ENCODE measurements at regions not wholly inside any gene's neighbourhood (a gene's known extent, or its start where the extent isn't known, plus 50 kb on each side); places are given as distances from the start of the nearest gene placed in this dataset.

DNA sequence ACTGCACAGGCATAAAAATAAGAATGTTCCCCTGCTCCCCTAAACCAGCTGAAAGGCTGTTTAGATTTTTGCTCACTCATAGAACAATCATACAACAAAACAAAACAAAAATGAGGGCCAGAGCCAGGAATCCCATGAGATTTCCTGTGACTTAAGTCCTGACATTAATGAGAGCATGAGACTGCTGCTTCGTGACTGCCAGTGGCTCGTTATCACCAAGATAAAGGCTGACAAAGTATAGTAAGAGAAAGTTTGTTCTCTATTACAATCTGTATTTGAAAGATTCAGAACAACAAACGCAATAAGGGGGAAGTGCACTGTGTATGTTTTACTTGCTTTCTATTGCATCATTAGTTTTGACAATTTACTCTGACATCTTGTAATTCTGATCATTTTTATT, 837.1 kb upstream of the C9orf72 start (continued):
- TF ChIP-seq, protein P1, sequence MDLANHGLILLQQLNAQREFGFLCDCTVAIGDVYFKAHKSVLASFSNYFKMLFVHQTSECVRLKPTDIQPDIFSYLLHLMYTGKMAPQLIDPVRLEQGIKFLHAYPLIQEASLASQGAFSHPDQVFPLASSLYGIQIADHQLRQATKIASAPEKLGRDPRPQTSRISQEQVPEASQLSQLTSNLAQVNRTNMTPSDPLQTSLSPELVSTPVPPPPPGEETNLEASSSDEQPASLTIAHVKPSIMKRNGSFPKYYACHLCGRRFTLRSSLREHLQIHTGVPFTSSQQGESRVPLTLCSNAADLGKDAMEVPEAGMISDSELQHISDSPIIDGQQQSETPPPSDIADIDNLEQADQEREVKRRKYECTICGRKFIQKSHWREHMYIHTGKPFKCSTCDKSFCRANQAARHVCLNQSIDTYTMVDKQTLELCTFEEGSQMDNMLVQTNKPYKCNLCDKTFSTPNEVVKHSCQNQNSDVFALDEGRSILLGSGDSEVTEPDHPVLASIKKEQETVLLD (IDR thresholded peaks at IDR 0.05), result no peak
- TF ChIP-seq ZNF239 (CRISPR knock-in tag; IDR thresholded peaks at IDR 0.05), result no peak
- no peak for TF ChIP-seq PHB2 (IDR thresholded peaks at IDR 0.05; ENCODE audit: low read depth)
- no peak for TF ChIP-seq SAP30 (IDR thresholded peaks at IDR 0.05; ENCODE audit: borderline replicate concordance, insufficient read depth, low read depth, low read length, poor library complexity, severe bottlenecking)
- TF ChIP-seq GATA2 (CRISPR knock-in tag; IDR thresholded peaks at IDR 0.05), result no peak
- no peak for TF ChIP-seq ZNF561 (CRISPR knock-in tag; conservative IDR thresholded peaks at IDR 0.05)
- TF ChIP-seq SMARCC2 (IDR thresholded peaks at IDR 0.05; ENCODE audit: low read depth), result no peak
- TF ChIP-seq, protein P2, sequence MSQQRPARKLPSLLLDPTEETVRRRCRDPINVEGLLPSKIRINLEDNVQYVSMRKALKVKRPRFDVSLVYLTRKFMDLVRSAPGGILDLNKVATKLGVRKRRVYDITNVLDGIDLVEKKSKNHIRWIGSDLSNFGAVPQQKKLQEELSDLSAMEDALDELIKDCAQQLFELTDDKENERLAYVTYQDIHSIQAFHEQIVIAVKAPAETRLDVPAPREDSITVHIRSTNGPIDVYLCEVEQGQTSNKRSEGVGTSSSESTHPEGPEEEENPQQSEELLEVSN (IDR thresholded peaks at IDR 0.05; ENCODE audit: borderline replicate concordance in 1 of 2, extremely low read depth in 1 of 2, insufficient read depth in 1 of 2, insufficient read length in 1 of 2, low read depth in 1 of 2, low read length in 1 of 2, poor library complexity in 1 of 2, severe bottlenecking in 1 of 2), result no peak
- no peak for TF ChIP-seq PHF21A (IDR thresholded peaks at IDR 0.05; ENCODE audit: borderline replicate concordance, low read depth)
- TF ChIP-seq GABPB2 (CRISPR knock-in tag; conservative IDR thresholded peaks at IDR 0.05), result no peak

Data from K562 (cell line).